EH (cell line): ENCODE measurements at regions not wholly inside any gene's neighbourhood (a gene's known extent, or its start where the extent isn't known, plus 50 kb on each side); places are given as distances from the start of the nearest gene placed in this dataset.

Experiments used
- DNase-seq: peaks from one replicate; pipeline ENCODE4 v3.0.0-alpha.2; 2015; ENCODE audit warnings: low read depth

- no peak for DNase-seq
Measured at GRCh38 chr2:181243319-181243718, 213.9 kb upstream of the ITGA4 start.

DNA sequence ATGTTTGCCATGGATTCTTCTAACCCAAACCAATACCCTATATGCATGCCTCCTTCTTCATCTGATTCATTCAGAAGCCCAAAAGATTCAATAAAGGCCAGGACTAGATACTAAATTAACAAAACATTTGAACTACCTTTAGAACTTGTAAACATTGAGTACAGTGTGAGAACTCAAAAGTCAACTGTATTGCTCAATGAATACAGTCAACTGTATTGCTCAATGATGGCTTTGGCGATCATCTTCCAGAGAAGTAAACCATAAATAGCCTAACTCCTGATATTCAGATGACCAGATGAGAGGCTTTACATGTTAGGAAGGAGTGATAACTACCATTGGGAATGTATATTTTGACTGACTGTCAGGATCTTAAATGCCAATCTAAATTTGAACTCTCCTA, 206.5 kb upstream of the ITGA4 start:
- no peak for DNase-seq

GRCh38 chr2:181252262-181253148, 204.7 kb upstream of the ITGA4 start:
- no peak for DNase-seq

DNA sequence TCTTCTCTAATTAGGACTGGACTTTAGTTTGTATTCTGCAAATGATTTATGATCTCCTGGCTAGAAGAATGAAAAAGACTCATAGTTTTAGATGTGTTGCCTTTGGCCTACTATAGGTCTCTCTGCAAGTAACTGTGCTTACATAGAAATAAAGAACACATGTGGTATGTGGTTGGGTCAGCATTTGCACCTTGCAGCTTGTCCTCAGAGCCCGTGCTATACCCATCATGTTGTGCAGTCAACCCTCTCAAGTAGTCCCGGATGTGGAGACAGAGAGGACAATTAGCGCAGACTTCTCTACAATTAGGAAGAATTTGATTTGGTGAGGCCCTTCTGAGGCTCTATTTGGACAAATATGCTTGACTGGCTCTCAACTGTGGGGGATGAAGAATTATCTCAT, 203.7 kb upstream of the ITGA4 start:
- DNase-seq = peak; percentile 8

DNA sequence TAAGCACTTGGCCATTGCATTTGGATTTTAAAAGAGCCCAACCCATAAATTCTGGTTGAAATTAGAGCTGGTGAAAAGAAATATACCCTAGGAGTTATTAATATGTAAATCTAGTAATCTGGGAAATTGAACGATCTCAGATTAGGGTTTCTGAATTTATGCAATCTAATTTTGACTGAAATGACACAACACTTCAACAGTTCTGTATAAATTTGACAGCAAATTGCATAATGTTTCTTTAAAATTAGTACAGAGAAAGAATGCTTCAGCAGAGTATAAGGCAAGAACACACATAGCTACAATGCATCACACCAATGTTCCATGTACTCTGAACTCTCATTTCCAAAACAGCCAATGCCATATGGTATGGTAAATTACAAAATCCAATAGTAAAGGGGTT, 201.5 kb upstream of the ITGA4 start:
- no peak for DNase-seq

DNA sequence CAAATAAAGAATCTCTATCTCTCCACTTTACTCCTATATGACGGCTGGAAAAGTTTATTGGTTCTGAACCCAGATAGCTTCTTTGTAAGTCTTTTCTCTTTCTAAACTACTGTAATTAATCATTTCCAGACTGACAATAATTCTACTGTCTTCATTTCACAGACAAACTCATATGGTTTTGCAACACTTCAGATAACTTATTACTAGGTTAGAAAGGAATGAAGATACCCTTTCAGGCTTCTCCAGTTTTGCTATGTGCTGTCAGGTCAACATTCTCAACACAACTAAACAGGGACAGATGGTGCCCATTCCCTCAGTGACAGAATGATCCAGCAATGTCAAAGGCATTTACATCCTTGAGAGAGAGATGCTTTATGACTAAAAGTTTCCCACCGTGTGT, 198.5 kb upstream of the ITGA4 start:
- DNase-seq = peak; percentile 95

DNA sequence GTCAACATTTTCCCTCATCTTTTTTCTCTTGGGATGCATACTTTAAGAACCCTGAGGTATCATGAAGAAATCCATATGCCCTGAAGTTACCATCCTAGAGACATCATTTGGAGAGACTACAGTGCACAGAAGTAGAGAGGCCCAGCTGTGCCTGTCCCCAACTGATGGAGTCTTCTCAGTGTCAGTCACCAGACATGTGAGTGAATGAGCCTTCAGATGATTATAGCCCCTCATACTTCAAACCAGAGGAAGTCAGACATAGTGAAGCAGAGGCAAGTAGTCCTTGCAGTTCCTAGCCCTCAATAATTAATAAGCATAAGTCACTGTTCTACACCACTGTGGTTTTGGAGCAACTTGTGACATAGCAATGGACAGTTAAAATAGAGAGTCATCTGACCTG, 194.4 kb upstream of the ITGA4 start:
- no peak for DNase-seq

- no peak for DNase-seq
Measured at GRCh38 chr2:181264001-181264400, 193.2 kb upstream of the ITGA4 start.

- DNase-seq = peak; percentile 22
Measured at GRCh38 chr2:181264441-181264840, 192.7 kb upstream of the ITGA4 start.

DNA sequence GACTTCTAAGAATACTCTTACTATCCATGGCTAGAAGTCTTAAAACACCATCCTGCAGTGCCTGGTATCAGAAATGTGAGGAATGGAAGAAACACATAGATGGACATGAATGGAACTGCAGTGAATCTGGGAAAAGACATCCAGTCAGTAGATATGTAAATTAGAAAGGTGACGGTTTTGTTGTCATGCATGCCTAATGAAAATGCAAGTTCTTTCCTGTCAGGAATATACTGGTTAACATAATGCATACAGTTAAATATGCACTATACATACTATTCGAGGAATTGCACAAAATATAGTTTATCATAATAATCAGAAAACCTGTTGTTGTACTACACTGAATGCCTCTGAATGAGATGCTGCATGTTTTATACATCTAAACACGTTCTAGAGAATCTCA, 190.6 kb upstream of the ITGA4 start:
- no peak for DNase-seq

DNA sequence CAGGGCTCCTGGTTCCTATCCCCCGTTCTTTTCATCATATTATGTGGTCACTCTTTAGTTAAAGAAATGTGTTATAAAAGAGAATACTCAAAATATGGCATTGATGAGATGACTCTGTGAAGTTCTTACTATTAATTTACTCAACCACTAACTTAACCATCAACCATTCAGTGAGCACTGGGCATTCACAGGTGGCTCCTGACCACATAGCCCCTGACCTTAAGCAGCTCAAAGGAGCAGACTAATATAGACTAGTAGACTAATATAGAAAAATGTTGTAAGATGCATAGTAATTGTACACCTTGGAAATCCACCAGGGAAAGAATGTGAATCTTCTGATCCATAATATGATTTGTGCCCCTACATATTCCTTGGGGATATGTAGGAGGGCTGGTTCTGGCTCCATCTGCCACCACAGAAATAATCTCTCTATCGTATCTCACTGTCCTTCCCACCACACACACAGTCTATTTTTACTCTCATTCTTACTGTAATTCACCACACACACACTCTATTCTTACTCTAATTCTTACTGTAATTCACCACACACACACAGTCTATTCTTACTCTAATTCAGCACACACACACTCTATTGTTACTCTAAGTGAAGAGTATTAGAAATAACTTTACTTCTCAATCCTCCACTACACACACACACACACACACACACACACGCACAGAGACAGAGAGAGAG, 188.9 kb upstream of the ITGA4 start:
- DNase-seq = no peak

GRCh38 chr2:181273986-181274385, 183.2 kb upstream of the ITGA4 start:
- DNase-seq = no peak

DNA sequence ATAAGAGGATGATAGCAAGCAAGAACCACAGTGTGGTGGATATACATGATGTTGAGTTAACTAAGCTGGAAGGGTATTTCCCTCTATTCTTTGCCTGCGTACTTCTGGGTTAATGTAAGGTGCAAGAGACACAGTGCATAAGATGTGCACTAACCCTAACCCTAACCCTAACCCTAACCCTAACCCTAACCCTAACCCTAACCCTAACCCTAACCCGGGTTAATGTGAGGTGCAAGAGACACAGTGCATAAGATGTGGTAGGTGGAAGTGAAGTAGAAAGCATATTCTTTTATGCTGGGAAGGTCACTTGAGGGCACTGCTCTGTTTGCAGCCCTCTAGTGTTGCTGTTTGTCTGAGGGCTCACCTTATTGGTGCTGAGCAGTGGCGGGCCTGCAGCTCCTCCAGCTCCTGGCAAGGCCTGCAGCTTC, 181.5 kb upstream of the ITGA4 start:
- no peak for DNase-seq

- no peak for DNase-seq
Measured at GRCh38 chr2:181281206-181281832, 175.9 kb upstream of the ITGA4 start.

DNA sequence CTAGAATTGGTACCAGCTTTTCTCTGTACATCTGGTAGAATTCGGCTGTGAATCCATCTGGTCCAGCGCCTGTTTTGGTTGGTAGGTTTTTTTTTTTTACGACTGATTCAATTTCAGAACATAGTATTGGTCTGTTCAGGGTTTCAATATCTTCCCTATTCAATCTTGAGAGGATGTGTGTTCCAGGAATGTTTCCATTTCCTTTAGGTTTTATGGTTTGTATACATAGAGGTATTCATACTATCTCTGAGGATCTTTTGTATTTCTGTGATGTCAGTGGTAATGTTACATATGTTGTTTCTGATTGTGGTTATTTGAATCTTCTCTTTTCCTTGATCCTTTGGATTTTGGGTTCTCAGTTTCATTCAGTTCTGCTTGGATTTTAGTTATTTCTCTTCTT, 172.1 kb upstream of the ITGA4 start:
- no peak for DNase-seq

DNA sequence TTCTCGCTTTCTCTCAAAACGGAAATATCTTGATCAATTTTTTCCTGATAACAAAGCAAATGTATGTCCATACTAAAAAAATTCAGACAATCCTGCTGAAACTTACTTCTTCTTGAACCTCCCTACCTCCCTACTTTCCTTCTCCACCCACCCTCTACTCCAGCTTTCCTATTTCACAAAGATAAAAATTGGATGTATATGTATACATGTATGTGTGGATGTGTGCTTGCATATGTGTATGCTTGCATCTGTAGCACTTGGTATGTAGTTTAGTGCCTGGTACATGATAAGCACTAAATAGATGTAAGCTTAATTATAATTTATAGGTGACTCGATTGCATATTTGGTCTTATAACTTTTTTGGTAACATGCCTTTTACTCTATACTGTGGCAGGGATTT, 167.5 kb upstream of the ITGA4 start:
- no peak for DNase-seq

DNA sequence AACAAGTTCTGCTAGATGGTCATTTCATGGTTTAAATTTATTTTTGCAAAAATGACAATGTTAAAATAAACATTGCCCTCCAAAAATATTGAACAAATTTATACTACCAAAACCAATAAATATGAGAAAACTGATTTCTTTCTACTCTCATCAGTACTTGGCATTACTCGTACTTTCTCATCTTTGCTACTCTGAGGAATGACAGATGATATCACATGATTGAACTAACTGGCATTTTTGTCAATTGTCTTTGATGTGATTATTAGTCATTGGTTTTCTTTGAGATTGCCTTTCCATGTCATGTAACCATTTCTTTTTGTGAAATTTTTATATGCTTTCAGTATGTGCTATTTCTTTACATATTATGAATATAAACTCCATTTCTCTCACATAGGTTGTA, 167.0 kb upstream of the ITGA4 start:
- no peak for DNase-seq

DNA sequence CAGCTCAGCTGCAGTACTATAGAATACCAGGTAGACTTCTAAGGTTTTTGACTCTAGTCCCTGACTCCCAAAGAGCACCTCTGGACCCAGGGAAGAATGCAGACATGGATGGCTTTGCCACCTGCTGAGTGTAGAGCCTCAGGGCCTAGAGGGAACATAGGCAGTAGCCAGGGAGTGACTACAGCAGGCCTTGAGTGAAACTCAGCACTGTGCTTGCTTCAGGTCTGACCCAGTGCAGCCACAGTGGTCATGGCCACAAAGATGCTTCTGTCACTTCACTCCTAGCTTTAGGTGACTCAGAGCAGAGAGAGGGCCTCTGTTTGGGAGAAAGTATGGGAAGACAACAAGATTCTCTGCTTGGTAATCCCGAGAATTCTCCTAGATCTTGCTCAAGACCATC, 162.2 kb upstream of the ITGA4 start:
- DNase-seq = no peak

GRCh38 chr2:181300600-181301291, 156.4 kb upstream of the ITGA4 start:
- no peak for DNase-seq

DNA sequence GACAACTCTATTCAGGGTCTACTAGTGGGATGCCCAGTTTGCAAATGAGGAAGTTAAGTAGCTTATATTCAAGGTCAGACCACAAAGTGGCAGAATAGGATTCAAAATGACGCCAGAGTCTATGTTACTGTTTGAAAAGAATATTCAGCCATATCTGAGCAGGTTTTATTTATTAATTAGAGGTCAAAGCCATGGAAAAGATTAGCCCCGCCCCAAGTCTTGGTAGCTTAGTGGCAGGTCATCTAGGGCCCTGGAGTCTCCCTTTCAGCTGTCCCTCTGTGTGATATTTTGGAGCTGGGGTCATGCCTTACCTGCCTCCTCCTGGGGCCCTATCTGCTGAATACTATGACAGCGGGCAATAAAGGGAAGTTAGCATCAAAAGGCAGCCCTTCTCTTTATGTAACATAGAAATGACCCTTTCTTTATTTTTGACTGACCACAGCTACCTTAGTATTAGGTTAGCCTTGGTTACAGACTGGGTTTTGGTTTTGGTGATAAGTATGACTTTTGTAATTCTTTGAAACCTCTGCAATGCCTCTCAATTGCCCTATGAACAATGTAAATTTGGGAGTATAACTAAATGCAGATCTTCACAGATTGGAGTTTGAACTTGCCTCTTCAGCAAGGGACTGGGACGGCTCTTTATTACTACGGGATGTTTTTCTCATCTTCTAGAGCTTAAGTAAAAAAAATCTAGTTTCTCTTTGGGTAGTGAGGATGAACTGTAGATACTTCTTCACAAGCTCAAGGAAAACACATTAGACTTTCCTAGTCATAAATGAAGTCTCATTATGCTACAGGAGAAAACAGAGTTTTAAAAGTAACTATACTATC, 153.0 kb upstream of the ITGA4 start:
- no peak for DNase-seq

GRCh38 chr2:181305301-181306123, 151.7 kb upstream of the ITGA4 start:
- no peak for DNase-seq
